Tibial nerve (tissue), 4 donors: ENCODE measurements at regions not wholly inside any gene's neighbourhood (a gene's known extent, or its start where the extent isn't known, plus 50 kb on each side); places are given as distances from the start of the nearest gene placed in this dataset.
A peak's percentile ranks its signal among the peaks of the same experiment; 100 is the strongest.

Experiments
- DNase-seq, 2 donors: peaks; one replicate each; pipeline ENCODE4 v3.0.0-alpha.2; 2019; ENCODE audit warnings: low spot score in 2 of 2
- H3K27ac ChIP-seq, 4 donors: fragments of 200-600 bp; sonication (generic) in 3 of 4; one replicate each; pipeline ENCODE4 v1.5.1; 2017 to 2019; ENCODE audit warnings: mild to moderate bottlenecking in 1 of 4
- H3K27me3 ChIP-seq, 2 donors: fragments of 200-600 bp; sonication (generic) in 1 of 2; one replicate each; pipeline versions ENCODE4 v1.5.1 to v1.6.0; 2017 to 2019
- H3K36me3 ChIP-seq, 3 donors: fragments of 200-600 bp; sonication (generic); one replicate each; pipeline ENCODE4 v1.5.1; 2018 to 2019
- H3K4me1 ChIP-seq, 4 donors: fragments of 200-600 bp; sonication (generic) in 3 of 4; one replicate each; pipeline ENCODE4 v1.5.1; 2017 to 2019
- H3K4me3 ChIP-seq, 4 donors: fragments of 200-600 bp; sonication (generic) in 3 of 4; one replicate each; pipeline ENCODE4 v1.5.1; 2017 to 2019; ENCODE audit warnings: mild to moderate bottlenecking in 1 of 4, moderate library complexity in 1 of 4
- H3K9me3 ChIP-seq, 4 donors: fragments of 200-600 bp; sonication (generic) in 3 of 4; one replicate each; pipeline ENCODE4 v1.5.1; 2017 to 2019
- EP300 ChIP-seq, 2 donors: sonication (generic); formaldehyde crosslinking; IDR thresholded peaks; one replicate each; pipeline ENCODE4 v1.6.1; 2017; ENCODE audit warnings: antibody characterized with exemption in 2 of 2, mild to moderate bottlenecking in 1 of 2
- POLR2A ChIP-seq, 2 donors: fragments of 450-650 bp; IDR thresholded peaks; one replicate each; pipeline ENCODE4 v1.6.1; 2017; ENCODE audit warnings: antibody characterized with exemption in 2 of 2, mild to moderate bottlenecking in 2 of 2, moderate library complexity in 2 of 2
- WGBS, 2 donors: methylation state at CpG; one replicate each; pipeline ENCODE4 v1.1.5; 2018; 5-methylcytosine and 5-hydroxymethylcytosine counted together
- TF ChIP-seq, protein P1 (sequence below), 5 experiments: fragments of 200-600 bp in 3 of 5; fragments of 450-650 bp in 2 of 5; sonication (generic) in 3 of 5; IDR thresholded peaks; one replicate each; pipeline ENCODE4 v1.5.1; 2016 to 2019; ENCODE audit warnings: antibody characterized with exemption in 5 of 5, mild to moderate bottlenecking in 3 of 5, moderate library complexity in 2 of 5

DNA sequence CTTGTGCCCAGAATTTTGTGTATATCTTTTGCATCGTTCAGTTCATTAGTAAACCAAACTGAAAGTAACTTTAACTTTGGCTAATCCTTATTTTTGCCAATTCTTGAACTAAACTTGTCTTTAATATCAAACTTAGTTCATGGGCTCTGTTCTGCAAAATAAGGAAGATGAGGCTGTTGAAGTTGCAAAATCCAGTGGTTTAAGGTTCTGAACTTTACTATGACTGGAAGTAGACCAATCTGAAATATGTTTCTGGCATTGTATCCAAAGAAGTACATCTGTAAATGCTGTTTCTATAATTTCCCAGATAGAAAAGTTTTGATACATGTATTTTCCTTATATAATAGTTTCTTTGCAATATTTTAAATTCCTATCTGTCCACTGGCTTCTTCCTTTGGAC is 238.1 kb downstream of the CETN3 start:
- no peaks in the 10 kb centered on the region for H3K36me3 ChIP-seq
- peaks cover 0 to 23% (median 13%) of the 10 kb centered on the region in 4 donors for H3K4me1 ChIP-seq
- 0 to 2% methylated on average over 1 of the region's 1 CpG for WGBS, 2 donors
- no peak overlapping the region for H3K27ac ChIP-seq
- no peak overlapping the region for H3K4me3 ChIP-seq
- TF ChIP-seq, protein P1, sequence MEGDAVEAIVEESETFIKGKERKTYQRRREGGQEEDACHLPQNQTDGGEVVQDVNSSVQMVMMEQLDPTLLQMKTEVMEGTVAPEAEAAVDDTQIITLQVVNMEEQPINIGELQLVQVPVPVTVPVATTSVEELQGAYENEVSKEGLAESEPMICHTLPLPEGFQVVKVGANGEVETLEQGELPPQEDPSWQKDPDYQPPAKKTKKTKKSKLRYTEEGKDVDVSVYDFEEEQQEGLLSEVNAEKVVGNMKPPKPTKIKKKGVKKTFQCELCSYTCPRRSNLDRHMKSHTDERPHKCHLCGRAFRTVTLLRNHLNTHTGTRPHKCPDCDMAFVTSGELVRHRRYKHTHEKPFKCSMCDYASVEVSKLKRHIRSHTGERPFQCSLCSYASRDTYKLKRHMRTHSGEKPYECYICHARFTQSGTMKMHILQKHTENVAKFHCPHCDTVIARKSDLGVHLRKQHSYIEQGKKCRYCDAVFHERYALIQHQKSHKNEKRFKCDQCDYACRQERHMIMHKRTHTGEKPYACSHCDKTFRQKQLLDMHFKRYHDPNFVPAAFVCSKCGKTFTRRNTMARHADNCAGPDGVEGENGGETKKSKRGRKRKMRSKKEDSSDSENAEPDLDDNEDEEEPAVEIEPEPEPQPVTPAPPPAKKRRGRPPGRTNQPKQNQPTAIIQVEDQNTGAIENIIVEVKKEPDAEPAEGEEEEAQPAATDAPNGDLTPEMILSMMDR (IDR thresholded peaks at IDR 0.05) = no peak
- TF ChIP-seq EP300 (IDR thresholded peaks at IDR 0.05) (no peak), POLR2A (IDR thresholded peaks at IDR 0.05) (no peak)
- no peak for DNase-seq
- no peaks in the 10 kb centered on the region for H3K27me3 ChIP-seq
- no peaks in the 10 kb centered on the region for H3K9me3 ChIP-seq

DNA sequence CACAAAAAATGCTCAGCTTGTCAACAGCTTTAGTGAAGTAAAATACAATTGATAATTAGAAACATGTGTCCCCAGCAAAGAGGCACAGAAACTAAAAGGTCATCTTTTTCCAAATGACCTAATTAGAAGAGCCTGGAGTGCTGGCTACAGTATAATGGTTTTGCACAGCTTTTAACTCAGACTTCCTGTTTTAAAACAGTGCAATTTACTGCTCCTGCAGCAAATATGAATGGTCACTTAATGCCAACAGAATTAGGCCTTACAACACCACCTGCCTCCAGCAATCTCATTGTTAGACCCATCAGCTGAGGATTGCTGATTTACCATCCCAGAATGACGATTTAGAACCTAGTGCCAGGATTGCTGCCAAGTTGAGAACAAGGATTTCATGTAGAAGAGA is 239.3 kb downstream of the CETN3 start:
- Histone ChIP-seq H3K4me1 (peaks cover 0 to 23% (median 13%) of the 10 kb centered on the region in 4 donors), H3K36me3 (no peaks in the 10 kb centered on the region), H3K4me3 (no peak overlapping the region), H3K9me3 (no peaks in the 10 kb centered on the region), H3K27me3 (no peaks in the 10 kb centered on the region), H3K27ac (no peak overlapping the region)
- no peak for DNase-seq
- WGBS, 2 donors = 7 to 8% methylated on average over 1 of the region's 1 CpG
- TF ChIP-seq, protein P1 (IDR thresholded peaks at IDR 0.05) = no peak
- TF ChIP-seq POLR2A (IDR thresholded peaks at IDR 0.05) (no peak), EP300 (IDR thresholded peaks at IDR 0.05) (no peak)

DNA sequence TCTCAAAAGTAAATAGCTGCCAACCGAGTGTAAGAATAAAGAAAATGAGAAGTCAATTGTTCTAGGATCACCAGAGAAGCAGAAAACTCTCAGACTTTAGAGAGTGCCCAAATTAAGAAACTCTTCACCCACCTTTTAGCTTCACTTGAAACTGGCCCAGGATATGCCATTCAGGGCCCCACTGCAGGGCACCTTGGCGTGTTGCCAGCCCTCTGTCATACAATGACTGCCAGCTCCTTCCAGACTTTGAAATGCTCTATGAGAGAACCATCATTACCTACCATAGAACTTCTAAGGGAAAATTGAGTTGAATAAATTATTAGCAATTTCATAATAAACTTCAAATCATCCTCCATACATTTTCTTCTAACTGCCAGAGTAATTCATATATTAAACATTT is 240.5 kb downstream of the CETN3 start:
- WGBS, 2 donors = 75 to 76% methylated on average over 2 of the region's 2 CpGs

DNA sequence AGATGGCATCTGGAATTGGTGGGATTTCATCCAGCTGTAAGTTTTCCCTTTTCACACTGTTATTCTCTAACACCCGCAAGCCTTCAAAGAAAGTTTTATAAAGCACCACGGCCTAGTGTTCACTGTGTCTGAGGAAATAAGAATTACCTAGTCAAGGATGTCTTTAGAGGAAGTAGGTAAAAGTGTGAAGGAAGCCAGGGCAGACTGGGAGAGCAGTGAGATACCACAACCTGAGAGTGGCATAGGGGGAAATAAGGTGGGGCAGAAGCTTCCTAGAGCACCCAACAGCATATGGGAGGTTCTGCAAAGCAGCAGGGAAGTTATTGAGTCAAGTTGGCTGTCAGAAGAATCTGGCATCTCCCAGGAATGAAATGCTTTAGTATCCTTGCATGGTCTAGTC is 241.2 kb downstream of the CETN3 start:
- Histone ChIP-seq H3K27ac (no peak overlapping the region), H3K4me3 (no peak overlapping the region), H3K27me3 (no peaks in the 10 kb centered on the region), H3K36me3 (no peaks in the 10 kb centered on the region), H3K9me3 (no peaks in the 10 kb centered on the region), H3K4me1 (peaks cover 0 to 23% (median 13%) of the 10 kb centered on the region in 4 donors)
- DNase-seq = no peak
- no peak for TF ChIP-seq POLR2A (IDR thresholded peaks at IDR 0.05)
- TF ChIP-seq EP300 (IDR thresholded peaks at IDR 0.05) = no peak
- TF ChIP-seq, protein P1 (IDR thresholded peaks at IDR 0.05) = no peak
- 91 to 96% methylated on average over 2 of the region's 2 CpGs for WGBS, 2 donors

More for the DNA sequence above, 240.5 kb downstream of the CETN3 start:
- Histone ChIP-seq H3K4me1 (peaks cover 0 to 23% (median 13%) of the 10 kb centered on the region in 4 donors), H3K36me3 (no peaks in the 10 kb centered on the region), H3K4me3 (no peak overlapping the region), H3K9me3 (no peaks in the 10 kb centered on the region), H3K27me3 (no peaks in the 10 kb centered on the region), H3K27ac (peak overlapping the region in 1 of 4 donors; percentile 4)
- DNase-seq = no peak
- TF ChIP-seq, protein P1 (IDR thresholded peaks at IDR 0.05) = no peak
- TF ChIP-seq EP300 (IDR thresholded peaks at IDR 0.05) (no peak), POLR2A (IDR thresholded peaks at IDR 0.05) (no peak)

DNA sequence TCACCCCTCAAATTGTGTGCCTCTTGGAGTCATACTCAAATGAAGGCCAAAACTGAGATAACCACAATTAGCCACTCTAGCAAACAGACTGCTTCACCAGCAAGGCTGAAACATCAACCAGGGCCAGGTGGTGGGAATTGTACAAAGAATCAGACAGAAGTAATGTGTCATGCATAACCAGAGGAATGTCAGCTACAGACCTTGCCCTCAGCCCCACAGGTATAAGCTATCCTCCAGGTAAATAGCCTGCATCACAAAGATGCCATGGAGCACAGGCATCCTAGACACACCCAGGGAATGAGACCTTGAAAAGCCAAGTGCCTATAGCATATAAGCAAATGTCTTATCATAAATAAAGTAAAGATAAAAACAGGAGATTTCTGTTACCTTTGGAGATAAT is 242.7 kb downstream of the CETN3 start:
- Histone ChIP-seq H3K36me3 (no peaks in the 10 kb centered on the region), H3K4me3 (no peak overlapping the region), H3K4me1 (peaks cover 0 to 23% (median 13%) of the 10 kb centered on the region in 4 donors), H3K27ac (no peak overlapping the region), H3K9me3 (no peaks in the 10 kb centered on the region), H3K27me3 (no peaks in the 10 kb centered on the region)
- TF ChIP-seq, protein P1 (IDR thresholded peaks at IDR 0.05) = no peak
- TF ChIP-seq EP300 (IDR thresholded peaks at IDR 0.05) = no peak
- no peak for TF ChIP-seq POLR2A (IDR thresholded peaks at IDR 0.05)
- DNase-seq = no peak
